ENCODE measurements at regions not wholly inside any gene's neighbourhood (a gene's known extent, or its start where the extent isn't known, plus 50 kb on each side); places are given as distances from the start of the nearest gene placed in this dataset.

GRCh38 chr13:73767191-73767741 is 366.9 kb downstream of the KLF12 start:
- no peak for TF ChIP-seq CTCF (IDR thresholded peaks at IDR 0.05; ENCODE audit: low read length)
- TF ChIP-seq EZH2 (IDR thresholded peaks at IDR 0.05; ENCODE audit: borderline replicate concordance, low read length) = no peak
